H1 (cell line): ENCODE measurements at regions not wholly inside any gene's neighbourhood (a gene's known extent, or its start where the extent isn't known, plus 50 kb on each side); places are given as distances from the start of the nearest gene placed in this dataset.

Experiments used
- CTCF ChIA-PET: fragments of 300-600 bp; sonication (Branson Sonifier 250); formaldehyde crosslinking; loops from one replicate; lab custom pipeline; 2021; ENCODE audit not compliant: partially characterized antibody; lab: Charles Lee
- POLR2A ChIA-PET: fragments of 300-600 bp; sonication (Branson Sonifier 250); formaldehyde crosslinking; loops from one replicate; lab custom pipeline; 2021; ENCODE audit warnings: inconsistent platforms; ENCODE audit not compliant: partially characterized antibody; lab: Charles Lee
- DNase-seq, 2 experiments: peaks; one replicate each; pipeline versions ENCODE4 v3.0.0 to v3.0.0-alpha.2; 2010 to 2022; ENCODE audit warnings: low spot score in 2 of 2, low read depth in 1 of 2, mixed read lengths in 1 of 2
- FAIRE-seq: peaks from 2 replicates; lab custom pipeline; 2011; peaks lifted over from hg19 to GRCh38; lab: Jason Lieb, UNC
- H2AFZ ChIP-seq: 2 replicates; pipeline ENCODE4 v1.8.1; 2012; ENCODE audit warnings: low read length, inconsistent platforms
- H2AK5ac ChIP-seq: 2 replicates; pipeline ENCODE4 v1.6.1; 2013; ENCODE audit warnings: low read depth, low read length
- H2BK120ac ChIP-seq: replicated peaks from 2 replicates; pipeline ENCODE3; 2013; ENCODE audit warnings: low read depth, low read length, inconsistent platforms
- H2BK12ac ChIP-seq: 2 replicates; pipeline ENCODE4 v1.6.1; 2013; ENCODE audit warnings: low read depth, low read length
- H2BK15ac ChIP-seq: 2 replicates; pipeline ENCODE4 v1.6.1; 2013; ENCODE audit warnings: low read length
- H2BK20ac ChIP-seq: 2 replicates; pipeline ENCODE4 v1.6.1; 2013; ENCODE audit warnings: low read length
- H2BK5ac ChIP-seq: 2 replicates; pipeline ENCODE4 v1.6.1; 2013; ENCODE audit warnings: low read depth, low read length
- H3K14ac ChIP-seq: 2 replicates; pipeline ENCODE4 v1.6.1; 2013; ENCODE audit warnings: inconsistent platforms; ENCODE audit not compliant: insufficient read length
- H3K18ac ChIP-seq: 2 replicates; pipeline ENCODE4 v1.6.1; 2013; ENCODE audit warnings: low read length; ENCODE audit errors: extremely low read depth
- H3K23ac ChIP-seq: 2 replicates; pipeline ENCODE4 v1.6.1; 2013; ENCODE audit warnings: inconsistent platforms; ENCODE audit not compliant: insufficient read length
- H3K23me2 ChIP-seq: 2 replicates; pipeline ENCODE4 v1.6.1; 2013; ENCODE audit warnings: low read depth, low read length
- H3K27ac ChIP-seq: 2 replicates; pipeline ENCODE4 v1.6.1; 2011; ENCODE audit warnings: low read depth, low read length, inconsistent platforms
- H3K27me3 ChIP-seq, 4 experiments: replicated peaks in 1 of 4; 1 replicate in 1 of 4; 2 replicates in 3 of 4; pipeline versions ENCODE4 v1.6.1 to v1.8.1; 2011 to 2013; ENCODE audit warnings: low read length in 3 of 4, mild to moderate bottlenecking in 3 of 4, inconsistent platforms in 2 of 4, mixed read lengths in 2 of 4, moderate library complexity in 1 of 4; ENCODE audit not compliant: control insufficient read depth in 3 of 4, insufficient read depth in 3 of 4; ENCODE audit errors: extremely low read depth in 1 of 4
- H3K36me3 ChIP-seq, 4 experiments: 2 replicates each; pipeline versions ENCODE4 v1.6.1 to v1.8.1; 2011 to 2013; ENCODE audit warnings: mild to moderate bottlenecking in 4 of 4, low read length in 3 of 4, moderate library complexity in 2 of 4, control low read depth in 1 of 4, inconsistent platforms in 1 of 4; ENCODE audit not compliant: insufficient read depth in 4 of 4, control insufficient read depth in 2 of 4
- H3K4ac ChIP-seq: replicated peaks from 2 replicates; pipeline ENCODE3; 2013; ENCODE audit warnings: low read length, low read depth, mixed read lengths, inconsistent platforms; ENCODE audit not compliant: insufficient read length
- H3K4me1 ChIP-seq, 4 experiments: replicated peaks in 1 of 4; 1 replicate in 1 of 4; 2 replicates in 3 of 4; pipeline versions ENCODE4 v1.6.1 to v1.8.1; 2011 to 2013; ENCODE audit warnings: low read length in 3 of 4, inconsistent platforms in 2 of 4, mixed read lengths in 1 of 4; ENCODE audit not compliant: insufficient read depth in 4 of 4, control insufficient read depth in 3 of 4
- H3K4me2 ChIP-seq, 2 experiments: 2 replicates each; pipeline versions ENCODE4 v1.6.1 to v1.8.1; 2011 to 2013; ENCODE audit warnings: low read depth in 2 of 2, low read length in 2 of 2, control low read depth in 1 of 2, inconsistent platforms in 1 of 2, mild to moderate bottlenecking in 1 of 2; ENCODE audit not compliant: insufficient read depth in 1 of 2
- H3K4me3 ChIP-seq, 4 experiments: fragments of 200-600, 300-600 bp in 1 of 4; sonication (generic), shearing (Covaris generic), sonication (Bioruptor Twin) in 1 of 4; 2 replicates each; pipeline versions ENCODE4 v1.5.1 to v1.8.1; 2011 to 2016; ENCODE audit warnings: low read length in 4 of 4, low read depth in 3 of 4, control low read depth in 2 of 4, inconsistent platforms in 2 of 4, mild to moderate bottlenecking in 2 of 4, mixed read lengths in 1 of 4, moderate library complexity in 1 of 4; ENCODE audit not compliant: insufficient read depth in 2 of 4; ENCODE audit errors: extremely low read depth in 1 of 4
- H3K56ac ChIP-seq: replicated peaks from 2 replicates; pipeline ENCODE3; 2013; ENCODE audit warnings: low read depth, mild to moderate bottlenecking, mixed read lengths, low read length, inconsistent platforms; ENCODE audit not compliant: insufficient read length
- H3K79me1 ChIP-seq: 2 replicates; pipeline ENCODE4 v1.6.1; 2013; ENCODE audit warnings: low read depth, low read length, control low read depth
- H3K79me2 ChIP-seq, 2 experiments: 2 replicates each; pipeline versions ENCODE4 v1.6.1 to v1.8.1; 2012 to 2013; ENCODE audit warnings: low read length in 2 of 2, mild to moderate bottlenecking in 2 of 2, inconsistent platforms in 1 of 2; ENCODE audit not compliant: insufficient read depth in 2 of 2, control insufficient read depth in 1 of 2
- H3K9ac ChIP-seq, 4 experiments: replicated peaks in 1 of 4; 1 replicate in 1 of 4; 2 replicates in 3 of 4; pipeline versions ENCODE4 v1.6.1 to v1.8.1; 2011 to 2013; ENCODE audit warnings: low read depth in 3 of 4, low read length in 3 of 4, control low read depth in 2 of 4, mild to moderate bottlenecking in 2 of 4, moderate library complexity in 2 of 4, inconsistent platforms in 1 of 4; ENCODE audit errors: extremely low read depth in 1 of 4
- H3K9me3 ChIP-seq, 2 experiments: 2 replicates each; pipeline versions ENCODE4 v1.6.1 to v1.8.1; 2012 to 2013; ENCODE audit warnings: mild to moderate bottlenecking in 2 of 2, moderate library complexity in 2 of 2, control low read depth in 1 of 2, inconsistent platforms in 1 of 2, low read depth in 1 of 2, low read length in 1 of 2, mixed read lengths in 1 of 2; ENCODE audit not compliant: insufficient read depth in 2 of 2
- H4K20me1 ChIP-seq, 2 experiments: replicated peaks in 1 of 2; 2 replicates each; pipeline versions ENCODE3 to v1.8.1; 2011 to 2013; ENCODE audit warnings: inconsistent platforms in 2 of 2, low read length in 2 of 2, mild to moderate bottlenecking in 1 of 2; ENCODE audit not compliant: insufficient read depth in 2 of 2, control insufficient read depth in 1 of 2
- H4K5ac ChIP-seq: 2 replicates; pipeline ENCODE4 v1.6.1; 2013; ENCODE audit warnings: low read length, low read depth, mixed read lengths, inconsistent platforms; ENCODE audit not compliant: insufficient read length
- H4K8ac ChIP-seq: 2 replicates; pipeline ENCODE4 v1.8.0; 2013; ENCODE audit warnings: mild to moderate bottlenecking, moderate library complexity, low read length, inconsistent platforms; ENCODE audit not compliant: insufficient read depth; ENCODE audit errors: extremely low read depth
- H4K91ac ChIP-seq: replicated peaks from 2 replicates; pipeline ENCODE3; 2013; ENCODE audit warnings: low read length, mixed read lengths, inconsistent platforms; ENCODE audit not compliant: insufficient read length
- BACH1 ChIP-seq: IDR thresholded peaks from 2 replicates; pipeline ENCODE4 v1.6.1; 2012; ENCODE audit warnings: low read length, improper control_type of control experiment
- CBX8 ChIP-seq: fragments of 300-800, 300-1000 bp; sonication (generic); IDR thresholded peaks from 2 replicates; pipeline ENCODE4 v1.7.1; 2016; ENCODE audit warnings: low read depth, low read length, borderline replicate concordance
- HDAC6 ChIP-seq: IDR thresholded peaks from one replicate; pipeline ENCODE4 v1.7.1; 2012; ENCODE audit warnings: low read depth, mild to moderate bottlenecking, inconsistent platforms, low read length, moderate library complexity
- MAFK ChIP-seq: IDR thresholded peaks from 2 replicates; pipeline ENCODE4 v1.6.1; 2012; ENCODE audit warnings: low read depth, mild to moderate bottlenecking, improper control_type of control experiment, low read length
- NRF1 ChIP-seq: IDR thresholded peaks from 2 replicates; pipeline ENCODE4 v1.6.1; 2011; ENCODE audit warnings: mild to moderate bottlenecking, low read depth, low read length, improper control_type of control experiment
- PHF8 ChIP-seq: fragments of 200-600 bp; sonication (generic); conservative IDR thresholded peaks from 2 replicates; pipeline ENCODE4 v1.7.1; 2012; ENCODE audit warnings: low read depth, mild to moderate bottlenecking, inconsistent platforms, low read length, moderate library complexity
- POLR2A ChIP-seq, 2 experiments: IDR thresholded peaks; 1 replicate in 1 of 2; 2 replicates in 1 of 2; pipeline ENCODE4 v1.6.1; 2011; ENCODE audit warnings: low read depth in 2 of 2, low read length in 2 of 2, mild to moderate bottlenecking in 2 of 2; ENCODE audit errors: control extremely low read depth in 1 of 2
- POLR2AphosphoS5 ChIP-seq: IDR thresholded peaks from 2 replicates; pipeline ENCODE4 v1.6.1; 2011; ENCODE audit warnings: low read depth, low read length
- RXRA ChIP-seq: IDR thresholded peaks from 2 replicates; pipeline ENCODE4 v1.6.1; 2011; ENCODE audit warnings: low read depth, mild to moderate bottlenecking, low read length, moderate library complexity; ENCODE audit not compliant: insufficient read depth
- SP2 ChIP-seq: IDR thresholded peaks from 2 replicates; pipeline ENCODE4 v1.6.1; 2012; ENCODE audit warnings: mild to moderate bottlenecking, low read length, inconsistent platforms
- TBP ChIP-seq: IDR thresholded peaks from 2 replicates; pipeline ENCODE4 v1.6.1; 2011; ENCODE audit warnings: low read depth, low read length, improper control_type of control experiment
- WGBS, 2 experiments: shearing (Covaris generic) in 1 of 2; methylation state at CpG; one replicate each; pipeline versions ENCODE4 v1.1.6 to v1.1.7; 2013 to 2015; ENCODE audit warnings: low lambda C conversion rate in 2 of 2, mixed read lengths in 2 of 2, inconsistent platforms in 1 of 2, low coverage in 1 of 2, missing lambda C conversion rate in 1 of 2; ENCODE audit not compliant: insufficient replicate concordance in 2 of 2, insufficient coverage in 1 of 2, insufficient read length in 1 of 2; ENCODE audit errors: extremely low coverage in 1 of 2, missing lambda C conversion rate in 1 of 2; 5-methylcytosine and 5-hydroxymethylcytosine counted together

DNA sequence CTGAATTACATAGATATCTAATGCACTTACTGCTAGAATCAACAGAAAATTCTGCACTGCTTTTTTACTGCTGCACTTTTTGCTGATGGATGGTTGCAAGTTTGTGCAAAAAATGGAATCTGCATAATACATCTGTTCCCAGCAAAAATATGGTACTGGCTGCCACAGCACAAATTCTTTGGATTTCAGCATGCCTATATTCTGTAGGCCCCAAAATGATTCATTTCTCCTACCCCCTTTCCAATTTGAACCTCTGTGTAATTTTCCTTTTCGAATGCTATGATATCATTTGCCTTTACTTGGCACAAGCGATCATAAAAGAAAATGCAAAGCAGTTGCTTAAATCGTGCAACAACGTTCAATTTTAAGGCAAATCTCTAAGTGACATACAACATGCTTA, 524.2 kb upstream of the NBEA start:
- ChIA-PET POLR2A (no interaction called here), CTCF (no interaction called here)
- no peak overlapping the region for H3K9ac ChIP-seq
- WGBS, 2 experiments, result 94% methylated on average over 4 of the region's 4 CpGs; no CpG with 5 or more reads in 1 of the 2 experiments
- H2BK15ac ChIP-seq, result no peak overlapping the region
- no peaks in the 10 kb centered on the region for H3K79me2 ChIP-seq
- no peak overlapping the region for H3K4me3 ChIP-seq
- no peak overlapping the region for H3K4ac ChIP-seq
- no peak overlapping the region for H4K5ac ChIP-seq
- H3K36me3 ChIP-seq, result no peaks in the 10 kb centered on the region
- H2BK20ac ChIP-seq, result no peak overlapping the region
- no peaks in the 10 kb centered on the region for H3K27me3 ChIP-seq
- H2BK12ac ChIP-seq, result no peak overlapping the region
- no peak overlapping the region for H4K91ac ChIP-seq
- no peak overlapping the region for H2BK120ac ChIP-seq
- TF ChIP-seq SP2 (no peak), NRF1 (no peak), HDAC6 (no peak), TBP (no peak), PHF8 (no peak), POLR2A (IDR thresholded peaks at IDR 0.05; ENCODE audit: control extremely low read depth in 1 of 2, low read depth in 2 of 2, low read length in 2 of 2) (no peak), POLR2AphosphoS5 (no peak), MAFK (no peak), CBX8 (no peak), BACH1 (no peak), RXRA (no peak)
- no peak overlapping the region for H3K56ac ChIP-seq
- no peak overlapping the region for H3K27ac ChIP-seq
- no peaks in the 10 kb centered on the region for H3K9me3 ChIP-seq
- no peak overlapping the region for H4K8ac ChIP-seq
- FAIRE-seq (no peak), DNase-seq (no peak)
- no peak overlapping the region for H2BK5ac ChIP-seq
- no peak overlapping the region for H3K18ac ChIP-seq
- no peak overlapping the region for H3K23ac ChIP-seq
- H3K79me1 ChIP-seq, result no peaks in the 10 kb centered on the region
- H2AK5ac ChIP-seq, result no peak overlapping the region
- no peaks in the 10 kb centered on the region; the same call in 1 of the 2 replicates for H3K23me2 ChIP-seq
- H4K20me1 ChIP-seq, result no peaks in the 10 kb centered on the region
- no peak overlapping the region for H3K4me2 ChIP-seq
- H3K4me1 ChIP-seq, result no peaks in the 10 kb centered on the region
- no peak overlapping the region for H3K14ac ChIP-seq
- no peak overlapping the region for H2AFZ ChIP-seq
